ENCODE measurements at regions not wholly inside any gene's neighbourhood (a gene's known extent, or its start where the extent isn't known, plus 50 kb on each side); places are given as distances from the start of the nearest gene placed in this dataset.

- DNase-seq (ENCODE audit: extremely low read depth, low read depth), result no peak
- no peak overlapping the region for H3K4me3 ChIP-seq (replicated peaks; ENCODE audit: low read depth, low read length)
- TF ChIP-seq CTCF (IDR thresholded peaks at IDR 0.05; ENCODE audit: low read depth, low read length, missing control alignments), result no peak
Measured at GRCh38 chr2:172340394-172340793, 87.0 kb upstream of the ITGA6 start.

GRCh38 chr2:172342078-172342477 is 85.3 kb upstream of the ITGA6 start:
- no peak for DNase-seq (ENCODE audit: extremely low read depth, low read depth)
- TF ChIP-seq CTCF (IDR thresholded peaks at IDR 0.05; ENCODE audit: low read depth, low read length, missing control alignments), result no peak
- H3K4me3 ChIP-seq (replicated peaks; ENCODE audit: low read depth, low read length), result no peak overlapping the region

GRCh38 chr2:172342611-172343010 is 84.8 kb upstream of the ITGA6 start:
- TF ChIP-seq CTCF (IDR thresholded peaks at IDR 0.05; ENCODE audit: low read depth, low read length, missing control alignments), result no peak

GRCh38 chr2:172344159-172344558 is 83.2 kb upstream of the ITGA6 start:
- no peak for DNase-seq (ENCODE audit: extremely low read depth, low read depth)
- no peak overlapping the region for H3K4me3 ChIP-seq (replicated peaks; ENCODE audit: low read depth, low read length)
- TF ChIP-seq CTCF (IDR thresholded peaks at IDR 0.05; ENCODE audit: low read depth, low read length, missing control alignments), result no peak

More at GRCh38 chr2:172342611-172343010, 84.8 kb upstream of the ITGA6 start:
- DNase-seq (ENCODE audit: extremely low read depth, low read depth), result no peak
- no peak overlapping the region for H3K4me3 ChIP-seq (replicated peaks; ENCODE audit: low read depth, low read length)

GRCh38 chr2:172345956-172346555 is 81.3 kb upstream of the ITGA6 start:
- TF ChIP-seq CTCF (IDR thresholded peaks at IDR 0.05; ENCODE audit: low read depth, low read length, missing control alignments), result no peak
- peak; percentile 42 for DNase-seq (ENCODE audit: extremely low read depth, low read depth)
- H3K4me3 ChIP-seq (replicated peaks; ENCODE audit: low read depth, low read length), result no peak overlapping the region

GRCh38 chr2:172348555-172349288 is 78.7 kb upstream of the ITGA6 start:
- no peak for DNase-seq (ENCODE audit: extremely low read depth, low read depth)
- TF ChIP-seq CTCF (IDR thresholded peaks at IDR 0.05; ENCODE audit: low read depth, low read length, missing control alignments), result no peak
- no peak overlapping the region for H3K4me3 ChIP-seq (replicated peaks; ENCODE audit: low read depth, low read length)

Measured in HFF-Myc (cell line).